ENCODE measurements at regions not wholly inside any gene's neighbourhood (a gene's known extent, or its start where the extent isn't known, plus 50 kb on each side); places are given as distances from the start of the nearest gene placed in this dataset.

- no peak for TF ChIP-seq CTCF (IDR thresholded peaks at IDR 0.05)
- TF ChIP-seq POLR2A (IDR thresholded peaks at IDR 0.05) = no peak
- no peak for TF ChIP-seq EP300 (IDR thresholded peaks at IDR 0.05)
These were observed 99.4 kb downstream of the UCHL5 start for GRCh38 chr1:192959657-192960186.

Measured in sigmoid colon (tissue), 4 donors.